SJCRH30 (cell line): ENCODE measurements at regions not wholly inside any gene's neighbourhood (a gene's known extent, or its start where the extent isn't known, plus 50 kb on each side); places are given as distances from the start of the nearest gene placed in this dataset.
"Not testable (repeated sequence)": the region's sequence is repeated elsewhere in the genome, so short reads cannot be mapped to it uniquely, and the experiment has no call there.

Experiments
- DNase-seq, 2 experiments: peaks; one replicate each; pipeline ENCODE4 v3.0.0-alpha.2; 2015 to 2020
- H3K27ac ChIP-seq: fragments of 250-450 bp; sonication (Bioruptor Pico); 2 replicates; pipeline ENCODE4 v1.5.1; 2020; ENCODE audit warnings: mild to moderate bottlenecking, moderate library complexity
- H3K27me3 ChIP-seq: fragments of 250-450 bp; sonication (Bioruptor Pico); 2 replicates; pipeline ENCODE4 v1.5.1; 2020; ENCODE audit warnings: mild to moderate bottlenecking, moderate library complexity
- H3K36me3 ChIP-seq: fragments of 250-450 bp; sonication (Bioruptor Pico); 2 replicates; pipeline ENCODE4 v1.5.1; 2020; ENCODE audit warnings: mild to moderate bottlenecking, moderate library complexity
- H3K4me1 ChIP-seq: fragments of 250-450 bp; sonication (Bioruptor Pico); 2 replicates; pipeline ENCODE4 v1.5.1; 2020; ENCODE audit warnings: mild to moderate bottlenecking, moderate library complexity
- H3K4me3 ChIP-seq: fragments of 250-450 bp; sonication (Bioruptor Pico); 2 replicates; pipeline ENCODE4 v1.5.1; 2020; ENCODE audit warnings: mild to moderate bottlenecking, moderate library complexity
- H3K9me3 ChIP-seq: fragments of 250-450 bp; sonication (Bioruptor Pico); replicated peaks from 2 replicates; pipeline ENCODE4 v1.5.1; 2020; ENCODE audit warnings: mild to moderate bottlenecking, moderate library complexity

DNA sequence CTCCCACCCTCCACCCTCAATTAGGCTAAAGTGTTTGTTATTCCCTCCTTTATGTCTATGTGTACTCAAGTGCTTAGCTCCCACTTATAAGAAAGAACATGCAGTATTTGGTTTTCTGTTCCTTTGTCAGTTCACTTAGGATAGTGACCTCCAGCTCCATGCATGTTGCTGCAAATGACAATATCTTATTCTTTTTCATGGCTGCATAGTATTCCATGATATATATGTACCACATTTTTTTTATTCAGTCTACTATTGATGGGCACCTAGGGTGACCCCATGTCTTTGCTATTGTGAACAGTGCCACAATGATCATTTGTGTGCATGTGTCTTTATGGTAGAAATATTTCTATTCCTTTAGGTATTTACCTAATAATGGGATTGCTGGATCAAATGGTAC, 114.3 kb downstream of the DLEU7 start:
- H3K36me3 ChIP-seq = no peaks in the 10 kb centered on the region
- H3K27me3 ChIP-seq = no peaks in the 10 kb centered on the region
- no peaks in the 10 kb centered on the region for H3K4me1 ChIP-seq
- no peak overlapping the region for H3K27ac ChIP-seq
- H3K4me3 ChIP-seq = no peak overlapping the region
- DNase-seq = no peak
- peaks cover 8% of the 10 kb centered on the region; the same call in 1 of the 2 replicates for H3K9me3 ChIP-seq

DNA sequence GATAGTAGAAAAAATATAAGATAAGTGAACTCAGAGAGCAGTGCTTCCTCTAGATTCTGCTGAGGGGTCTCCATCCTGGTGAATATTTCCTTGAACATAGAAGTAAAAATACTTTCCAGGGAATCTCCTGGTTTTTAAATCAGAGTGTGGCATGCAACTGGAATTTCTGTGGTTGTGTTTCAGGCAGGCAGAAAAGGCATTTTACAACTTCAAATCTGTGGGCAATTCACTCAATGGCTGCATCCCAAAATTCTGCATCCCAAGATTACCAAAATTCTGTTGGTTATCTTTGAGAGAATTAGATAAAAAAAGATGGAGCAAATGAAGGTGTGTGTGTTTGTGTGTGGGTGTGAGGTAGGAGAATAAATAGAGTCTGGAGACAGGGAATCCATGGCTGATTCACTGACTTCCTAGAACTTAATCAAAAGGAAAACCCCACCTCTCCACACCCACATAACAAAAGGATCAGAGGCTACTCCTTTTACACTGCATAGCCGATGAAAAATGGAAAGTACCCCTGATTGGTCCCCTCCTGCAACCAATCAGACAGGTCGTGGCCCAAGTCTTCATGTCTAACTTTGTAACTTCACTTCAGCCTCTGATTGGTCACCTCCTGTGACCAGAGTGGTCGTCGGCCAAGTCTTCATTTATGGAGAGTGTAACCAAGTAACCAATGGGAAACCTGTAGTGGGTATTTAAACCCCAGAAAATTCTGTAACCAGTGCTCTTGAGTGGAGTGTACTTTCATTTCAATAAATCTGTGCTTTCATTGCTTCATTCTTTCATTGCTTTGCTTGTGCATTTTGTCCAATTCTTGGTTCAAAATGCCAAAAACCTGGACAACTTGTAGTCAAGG, 112.8 kb downstream of the DLEU7 start:
- no peak for DNase-seq

DNA sequence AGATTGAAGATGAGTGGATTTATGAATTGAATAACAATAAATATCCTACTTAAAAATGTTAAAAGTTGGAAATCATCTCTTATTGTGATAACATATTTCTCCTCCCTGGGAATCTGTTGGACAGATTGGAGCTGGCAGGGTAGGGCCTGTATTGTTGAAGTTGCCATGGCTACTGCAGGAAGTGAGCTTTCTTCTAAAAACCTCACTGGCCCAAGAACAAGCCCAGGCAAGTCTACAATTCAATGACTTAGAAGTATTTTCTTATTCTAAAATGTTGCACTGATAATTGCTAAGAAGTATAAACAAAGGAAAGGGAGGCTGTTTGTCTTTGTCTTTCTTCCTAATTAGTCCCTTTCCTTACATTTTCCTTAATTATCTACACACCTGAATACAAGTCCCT, 112.1 kb downstream of the DLEU7 start:
- Histone ChIP-seq H3K27me3 (no peaks in the 10 kb centered on the region), H3K9me3 (peaks cover 8% of the 10 kb centered on the region; the same call in 1 of the 2 replicates), H3K4me1 (no peaks in the 10 kb centered on the region), H3K36me3 (no peaks in the 10 kb centered on the region), H3K27ac (no peak overlapping the region), H3K4me3 (no peak overlapping the region)
- DNase-seq = peak in 1 of 2 experiments; percentile 22

More for the DNA sequence above, 112.8 kb downstream of the DLEU7 start:
- Histone ChIP-seq H3K4me3 (no peak overlapping the region), H3K27me3 (no peaks in the 10 kb centered on the region), H3K36me3 (no peaks in the 10 kb centered on the region), H3K27ac (no peak overlapping the region), H3K9me3 (peaks cover 8% of the 10 kb centered on the region; the same call in 1 of the 2 replicates), H3K4me1 (no peaks in the 10 kb centered on the region)

DNA sequence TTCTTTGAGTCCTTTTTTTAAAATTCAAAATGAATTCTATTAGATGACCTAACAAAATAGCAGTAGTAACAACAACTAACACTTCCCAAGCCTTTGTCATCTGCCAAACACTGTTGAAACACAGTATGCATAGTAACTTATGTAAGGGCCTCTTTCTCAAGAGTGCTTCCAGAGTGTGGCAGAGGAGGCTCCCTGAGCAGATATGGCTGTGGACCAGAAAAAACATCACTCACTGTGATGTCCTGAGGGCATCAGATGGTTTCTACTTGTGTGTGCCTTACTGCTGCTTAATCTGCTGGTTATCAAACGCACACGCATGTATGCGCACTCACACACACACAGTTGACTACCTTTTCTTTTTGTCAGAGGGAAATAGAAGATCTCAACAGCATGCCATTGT, 110.8 kb downstream of the DLEU7 start:
- no peak overlapping the region for H3K4me3 ChIP-seq
- peaks cover 8% of the 10 kb centered on the region; the same call in 1 of the 2 replicates for H3K9me3 ChIP-seq
- H3K27ac ChIP-seq = no peak overlapping the region
- H3K4me1 ChIP-seq = no peaks in the 10 kb centered on the region
- no peaks in the 10 kb centered on the region for H3K36me3 ChIP-seq
- peak in 1 of 2 experiments; percentile 16 for DNase-seq
- H3K27me3 ChIP-seq = no peaks in the 10 kb centered on the region

DNA sequence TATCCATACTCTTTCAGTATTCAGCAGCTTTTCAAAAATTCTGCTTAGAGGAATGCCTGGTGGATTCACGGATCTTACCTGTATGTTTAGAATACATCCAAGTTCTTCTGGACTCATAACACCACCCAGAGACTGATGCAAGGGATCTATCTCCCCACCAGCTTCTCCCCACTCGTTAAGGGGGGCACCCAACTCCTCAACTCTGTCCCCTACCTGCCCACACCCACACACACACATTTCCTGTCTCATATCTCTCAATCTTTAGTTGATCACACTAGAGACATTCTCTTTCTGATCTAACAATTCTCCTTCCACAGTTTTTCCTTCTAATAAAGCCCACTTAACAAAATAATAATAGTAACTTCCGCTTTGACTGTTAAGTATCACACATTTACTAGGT, 110.1 kb downstream of the DLEU7 start:
- Histone ChIP-seq H3K27ac (no peak overlapping the region), H3K4me1 (no peaks in the 10 kb centered on the region), H3K4me3 (no peak overlapping the region), H3K27me3 (no peaks in the 10 kb centered on the region), H3K9me3 (peaks cover 8% of the 10 kb centered on the region; the same call in 1 of the 2 replicates), H3K36me3 (no peaks in the 10 kb centered on the region)
- no peak for DNase-seq

DNA sequence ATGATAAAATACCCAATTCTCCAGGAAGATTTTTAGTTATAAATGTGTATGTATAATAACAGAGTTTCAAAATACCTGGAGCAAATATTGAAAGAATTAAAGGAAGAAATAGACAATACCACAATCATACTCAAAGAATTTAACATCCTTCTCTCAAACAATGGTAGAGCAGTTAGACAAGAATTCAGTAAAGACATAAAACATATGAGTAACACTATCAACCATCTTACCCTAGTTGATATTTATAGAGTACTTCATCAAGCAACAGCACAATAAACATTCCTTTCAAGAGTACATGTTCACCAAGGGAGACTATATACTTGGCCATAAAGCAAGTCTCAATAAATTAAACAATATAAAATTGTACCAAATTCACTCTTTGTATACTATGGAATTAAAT, 108.4 kb downstream of the DLEU7 start:
- Histone ChIP-seq H3K36me3 (no peaks in the 10 kb centered on the region), H3K27ac (no peak overlapping the region), H3K4me1 (no peaks in the 10 kb centered on the region), H3K9me3 (no peaks in the 10 kb centered on the region; the same call in 1 of the 2 replicates), H3K27me3 (no peaks in the 10 kb centered on the region), H3K4me3 (no peak overlapping the region)
- no peak for DNase-seq

DNA sequence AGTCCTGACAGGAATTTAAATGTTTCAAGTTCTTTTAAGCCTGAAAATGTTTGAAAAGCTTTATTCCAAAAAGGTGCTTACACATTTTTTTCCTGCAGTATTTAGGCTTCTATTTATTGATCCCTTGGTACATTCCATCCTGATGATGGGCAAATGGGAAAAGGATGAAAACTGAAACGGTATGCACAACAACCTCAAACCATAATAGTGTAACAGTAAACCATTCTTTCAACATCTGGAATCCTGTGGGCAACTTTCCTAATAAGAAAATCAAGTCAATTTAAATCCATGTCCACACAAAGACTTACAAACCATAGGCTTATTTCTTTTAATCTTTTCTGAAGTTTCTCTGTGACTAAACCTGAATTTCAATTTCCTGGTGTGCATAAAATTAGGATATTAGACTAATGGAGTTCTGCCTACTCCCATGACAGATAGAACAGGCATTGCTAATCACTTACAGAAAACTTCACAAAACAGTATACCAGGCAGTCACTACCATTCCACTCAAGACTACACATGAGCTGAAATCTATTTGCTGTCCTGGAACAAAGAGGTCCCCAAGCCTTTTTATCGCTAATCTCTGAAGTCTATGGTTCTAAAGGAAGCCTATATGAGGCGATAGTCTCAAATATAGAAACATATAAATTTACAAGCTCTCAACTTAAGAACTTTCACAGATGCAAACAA, 103.3 kb downstream of the DLEU7 start:
- Histone ChIP-seq H3K4me1 (no peaks in the 10 kb centered on the region), H3K27ac (no peak overlapping the region), H3K27me3 (no peaks in the 10 kb centered on the region), H3K36me3 (no peaks in the 10 kb centered on the region), H3K4me3 (no peak overlapping the region), H3K9me3 (no peaks in the 10 kb centered on the region; the same call in 1 of the 2 replicates)
- no peak for DNase-seq

DNA sequence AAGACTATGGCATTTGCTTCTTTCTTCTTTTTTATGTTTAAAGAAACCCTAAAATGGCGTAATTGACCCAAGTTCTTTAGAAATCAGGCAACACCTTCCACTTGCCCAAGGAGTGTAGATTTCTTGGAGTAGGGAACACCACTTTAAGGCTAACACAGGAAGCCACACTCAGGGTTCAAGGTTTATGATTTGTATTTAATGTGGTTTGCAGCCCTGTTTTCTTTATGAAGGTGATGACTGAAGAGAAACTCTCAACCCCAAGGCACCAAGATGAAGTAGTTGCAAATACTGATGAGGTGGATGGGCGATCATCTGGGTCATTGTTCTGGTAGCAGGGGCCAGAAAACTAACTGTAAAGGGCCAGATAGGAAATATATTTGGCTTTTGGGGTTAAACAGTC, 101.1 kb downstream of the DLEU7 start:
- Histone ChIP-seq H3K4me1 (no peaks in the 10 kb centered on the region), H3K27me3 (no peaks in the 10 kb centered on the region), H3K4me3 (no peak overlapping the region), H3K36me3 (no peaks in the 10 kb centered on the region), H3K9me3 (no peaks in the 10 kb centered on the region), H3K27ac (no peak overlapping the region)
- DNase-seq = no peak

DNA sequence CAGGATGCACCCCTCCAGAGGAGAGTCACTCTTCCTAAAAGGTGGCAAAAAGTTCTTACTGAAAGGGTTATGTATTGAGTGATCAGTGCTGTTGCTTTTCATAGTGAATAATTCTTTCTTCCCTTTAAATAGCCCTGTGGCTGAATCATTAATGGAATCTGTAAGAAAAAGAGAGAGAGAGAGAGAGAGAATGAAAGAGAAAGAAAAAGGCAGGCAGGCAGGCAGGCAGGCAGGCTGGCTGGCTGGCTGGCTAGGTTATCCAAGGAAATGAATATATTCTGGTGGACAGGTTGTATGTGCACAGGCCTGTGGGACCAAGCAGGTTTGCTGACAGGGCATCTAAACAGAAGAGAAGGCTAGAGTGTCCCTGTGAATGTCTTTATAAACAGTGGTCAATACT, 100.5 kb downstream of the DLEU7 start:
- Histone ChIP-seq H3K27me3 (no peaks in the 10 kb centered on the region), H3K36me3 (no peaks in the 10 kb centered on the region), H3K4me3 (no peak overlapping the region), H3K27ac (no peak overlapping the region), H3K9me3 (no peaks in the 10 kb centered on the region), H3K4me1 (no peaks in the 10 kb centered on the region)
- no peak for DNase-seq

DNA sequence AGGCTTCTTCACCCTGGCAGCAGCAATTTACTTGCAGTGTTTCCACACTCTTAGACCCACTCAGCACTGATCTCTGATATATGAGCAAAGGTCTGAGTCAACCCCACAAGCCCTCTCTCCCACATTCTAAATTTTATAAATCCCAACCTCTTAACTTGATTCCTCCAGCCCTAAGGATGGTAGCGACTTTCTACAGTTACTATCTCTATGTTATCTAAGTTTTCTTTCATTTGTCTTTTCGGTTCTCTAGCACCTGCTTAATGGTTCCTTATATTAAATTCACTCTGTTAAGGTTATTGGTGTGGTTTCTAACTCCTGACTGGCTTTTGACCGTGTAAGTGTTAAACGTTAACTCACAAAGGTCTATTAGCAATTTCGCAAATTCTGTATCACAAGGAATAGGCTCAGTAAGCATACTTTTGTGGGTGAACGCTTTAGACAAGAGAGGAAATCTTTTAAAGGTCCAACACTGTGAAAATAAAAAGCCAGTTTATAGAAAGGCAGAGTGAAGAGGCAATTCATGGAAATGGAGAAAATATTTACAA, 99.3 kb downstream of the DLEU7 start:
- H3K27ac ChIP-seq = no peak overlapping the region
- H3K4me3 ChIP-seq = no peak overlapping the region
- H3K9me3 ChIP-seq = no peaks in the 10 kb centered on the region
- H3K27me3 ChIP-seq = no peaks in the 10 kb centered on the region
- no peak for DNase-seq
- H3K4me1 ChIP-seq = no peaks in the 10 kb centered on the region
- no peaks in the 10 kb centered on the region for H3K36me3 ChIP-seq

DNA sequence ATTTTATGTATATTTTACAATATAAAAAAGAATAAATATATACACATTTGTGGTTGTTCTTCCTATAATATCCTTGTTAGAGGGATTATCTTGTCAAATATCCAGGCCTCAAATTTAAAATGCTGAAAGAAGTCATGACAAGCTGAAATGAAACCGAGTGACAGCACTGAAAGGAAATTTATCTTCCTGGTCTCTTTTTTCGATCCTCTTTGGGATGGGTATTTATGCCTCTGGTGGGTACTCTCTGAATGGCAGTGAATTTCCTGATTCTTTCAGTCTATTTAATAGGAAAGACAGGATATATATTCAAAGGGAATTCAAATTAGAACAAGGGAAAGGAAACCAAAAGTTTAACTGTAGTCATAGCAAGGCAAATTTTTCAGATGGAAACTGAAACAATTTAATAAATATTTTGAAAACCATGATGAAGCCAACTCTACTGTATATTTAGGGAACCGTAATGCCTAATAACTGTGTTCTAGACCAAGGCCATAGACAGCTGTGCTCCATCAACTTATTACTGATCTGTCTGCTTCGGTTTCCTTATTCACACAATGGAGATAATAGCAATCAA, 97.9 kb downstream of the DLEU7 start:
- DNase-seq = no peak
- Histone ChIP-seq H3K27ac (no peak overlapping the region), H3K4me1 (no peaks in the 10 kb centered on the region), H3K36me3 (no peaks in the 10 kb centered on the region), H3K27me3 (no peaks in the 10 kb centered on the region), H3K4me3 (no peak overlapping the region), H3K9me3 (no peaks in the 10 kb centered on the region)

DNA sequence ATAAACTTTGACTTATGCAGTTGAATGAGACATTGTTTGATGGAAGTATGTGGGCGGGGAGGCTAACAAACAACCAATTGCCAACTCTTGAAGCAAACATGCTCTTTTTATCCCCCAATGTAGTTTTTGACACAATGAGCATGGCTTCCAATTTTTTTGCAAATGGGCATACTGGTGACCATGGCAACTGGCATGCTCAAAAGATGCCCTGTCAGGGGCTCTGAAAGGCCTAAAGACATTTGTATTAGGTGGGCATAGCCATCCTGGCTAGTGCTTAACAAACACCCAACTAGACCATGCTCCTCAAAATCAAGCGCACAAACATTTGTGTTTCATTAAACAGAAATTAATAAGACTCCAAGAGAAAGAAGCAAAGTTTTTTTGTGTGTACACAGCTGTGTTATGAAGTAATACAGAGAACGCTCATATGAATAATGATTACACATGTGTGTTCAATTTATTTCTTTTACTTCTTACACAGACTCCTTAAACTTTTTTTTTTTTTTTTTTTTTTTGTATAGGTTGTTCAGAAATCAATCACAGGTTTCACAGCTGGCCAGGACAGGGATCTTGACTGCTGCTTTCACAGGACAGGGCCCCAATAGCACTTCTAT, 95.6 kb downstream of the DLEU7 start:
- no peak overlapping the region for H3K27ac ChIP-seq
- no peaks in the 10 kb centered on the region for H3K27me3 ChIP-seq
- no peaks in the 10 kb centered on the region for H3K4me1 ChIP-seq
- no peak overlapping the region for H3K4me3 ChIP-seq
- H3K9me3 ChIP-seq = no peaks in the 10 kb centered on the region
- no peaks in the 10 kb centered on the region for H3K36me3 ChIP-seq
- no peak for DNase-seq

DNA sequence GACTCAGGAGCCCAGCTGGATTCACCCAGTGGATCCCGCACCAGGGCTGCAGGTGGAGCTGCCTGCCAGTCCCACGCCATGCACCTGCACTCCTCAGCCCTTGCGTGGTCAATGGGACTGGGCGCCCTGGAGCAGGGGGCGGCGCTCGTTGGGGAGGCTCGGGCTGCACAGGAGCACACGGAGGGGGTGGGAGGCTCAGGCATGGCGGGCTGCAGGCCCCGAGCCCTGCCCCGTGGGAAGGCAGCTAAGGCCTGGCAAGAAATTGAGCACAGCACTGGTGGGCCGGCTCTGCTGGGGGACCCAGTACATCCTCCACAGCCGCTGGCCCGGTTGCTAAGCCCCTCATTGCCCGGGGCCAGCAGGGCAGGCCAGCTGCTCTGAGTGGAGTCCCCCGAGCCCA, 90.3 kb downstream of the DLEU7 start:
- not testable (repeated sequence) for DNase-seq, H3K27me3 ChIP-seq, H3K36me3 ChIP-seq, H3K27ac ChIP-seq, H3K4me3 ChIP-seq
- peaks cover 11% of the 10 kb centered on the region for H3K4me1 ChIP-seq
- H3K9me3 ChIP-seq = peaks cover 17% of the 10 kb centered on the region

DNA sequence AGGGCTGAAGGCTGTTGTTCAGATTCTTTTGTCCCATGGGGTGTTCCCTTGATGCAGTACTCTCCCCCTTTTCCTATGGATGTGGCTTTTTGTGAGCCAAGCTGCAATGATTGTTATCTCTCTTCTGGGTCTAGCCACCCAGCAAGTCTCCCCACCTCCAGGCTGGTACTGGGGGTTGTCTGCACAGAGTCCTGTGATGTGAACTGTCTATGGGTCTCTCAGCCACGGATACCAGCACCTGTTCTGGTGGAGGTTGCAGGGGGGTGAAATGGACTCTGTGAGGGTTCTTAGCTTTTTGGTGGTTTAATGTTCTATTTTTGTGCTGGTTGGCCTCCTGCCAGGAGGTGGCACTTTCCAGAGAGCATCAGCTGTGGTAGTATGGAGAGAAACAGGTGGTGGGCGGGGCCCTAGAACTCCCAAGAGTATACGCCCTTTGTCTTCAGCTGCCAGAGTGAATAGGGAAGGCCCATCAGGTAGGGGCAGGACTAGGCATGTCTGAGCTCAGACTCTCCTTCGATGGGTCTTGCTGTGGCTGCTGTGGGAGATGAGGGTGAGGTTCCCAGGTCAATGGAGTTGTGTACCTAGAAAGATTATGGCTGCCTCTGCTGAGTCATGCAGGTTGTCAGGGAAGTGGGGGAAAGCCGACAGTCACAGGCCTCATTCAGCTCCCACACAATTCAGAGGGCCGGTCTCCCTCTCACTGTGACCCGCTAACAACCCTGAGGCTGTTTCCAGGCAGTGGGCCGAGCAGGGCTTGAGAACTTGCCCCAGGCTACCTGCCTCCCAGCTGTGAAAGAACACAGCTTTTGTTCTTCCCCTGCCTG, 87.4 kb downstream of the DLEU7 start:
- H3K36me3 ChIP-seq, H3K27me3 ChIP-seq: not testable (repeated sequence)
- peaks cover 11% of the 10 kb centered on the region for H3K4me1 ChIP-seq
- H3K9me3 ChIP-seq = peaks cover 17% of the 10 kb centered on the region
- peak; percentile 96 to 98 for DNase-seq
- H3K27ac ChIP-seq = peak overlapping the region; percentile 97
- peak overlapping the region; percentile 54 for H3K4me3 ChIP-seq
